Stromal cell of bone marrow (primary cell): ENCODE measurements at regions not wholly inside any gene's neighbourhood (a gene's known extent, or its start where the extent isn't known, plus 50 kb on each side); places are given as distances from the start of the nearest gene placed in this dataset.

Source experiments
- DNase-seq: peaks from one replicate; pipeline ENCODE4 v3.0.0-alpha.2; 2012; ENCODE audit warnings: low read depth

- DNase-seq = no peak
Measured at GRCh38 chr12:14153803-14154202, 172.4 kb upstream of the GRIN2B start.

- no peak for DNase-seq
Measured at GRCh38 chr12:14156606-14157005, 175.2 kb upstream of the GRIN2B start.

- no peak for DNase-seq
Measured at GRCh38 chr12:14157088-14157747, 175.8 kb upstream of the GRIN2B start.

- DNase-seq = no peak
Measured at GRCh38 chr12:14164266-14164665, 182.9 kb upstream of the GRIN2B start.

DNA sequence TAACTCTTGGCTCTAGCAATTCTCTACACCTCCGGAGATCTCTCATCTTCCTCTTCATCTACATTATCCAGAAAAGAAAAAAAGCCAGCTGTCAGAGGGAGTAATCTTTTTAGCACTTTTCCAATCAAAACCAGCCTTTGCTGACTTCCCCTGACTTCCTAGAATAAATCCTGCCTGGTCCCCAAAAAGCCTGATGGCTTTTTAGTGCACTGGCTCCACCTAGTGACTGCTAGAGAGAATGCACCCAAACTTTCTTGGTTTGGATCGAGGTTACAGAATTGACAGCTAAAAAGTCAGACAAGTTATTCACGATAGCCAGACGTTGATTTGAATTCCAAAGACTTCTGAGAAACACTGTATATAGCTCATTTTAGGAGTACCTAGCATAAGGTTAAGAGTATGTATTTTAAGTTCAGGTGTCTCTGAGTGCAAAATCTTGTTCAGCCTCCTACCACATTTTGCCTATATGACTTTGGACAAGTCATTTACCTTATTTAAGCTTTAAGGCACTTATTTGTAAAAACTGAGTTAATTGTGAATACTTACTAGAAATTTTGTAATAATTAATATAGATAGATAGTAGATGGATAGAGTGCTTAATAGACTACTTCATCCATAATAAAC lies 185.7 kb upstream of the GRIN2B start:
- peak; percentile 30 for DNase-seq

GRCh38 chr12:14169281-14169680 lies 187.9 kb upstream of the GRIN2B start:
- no peak for DNase-seq

DNA sequence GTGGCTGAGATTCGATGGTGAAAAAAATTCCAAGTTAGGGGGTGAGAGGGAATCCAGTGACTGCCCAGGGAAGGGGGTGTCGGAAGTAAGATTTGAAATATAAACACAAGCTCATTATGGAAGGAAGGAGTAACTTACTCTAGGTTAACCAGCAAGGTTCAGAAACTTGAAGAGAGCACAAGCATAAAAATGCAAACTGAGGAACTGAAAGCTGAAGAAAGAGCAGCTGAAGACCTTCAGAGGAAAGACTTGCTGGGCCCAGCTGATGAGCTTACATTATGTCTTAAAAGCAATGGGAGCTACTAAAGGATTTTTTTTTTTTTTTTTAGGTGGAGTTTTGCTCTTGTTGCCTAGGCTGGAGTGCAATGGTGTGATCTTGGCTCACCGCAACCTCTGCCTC lies 189.7 kb upstream of the GRIN2B start:
- DNase-seq = no peak

GRCh38 chr12:14175206-14175605 lies 190.3 kb upstream of the ATF7IP start:
- DNase-seq = no peak

DNA sequence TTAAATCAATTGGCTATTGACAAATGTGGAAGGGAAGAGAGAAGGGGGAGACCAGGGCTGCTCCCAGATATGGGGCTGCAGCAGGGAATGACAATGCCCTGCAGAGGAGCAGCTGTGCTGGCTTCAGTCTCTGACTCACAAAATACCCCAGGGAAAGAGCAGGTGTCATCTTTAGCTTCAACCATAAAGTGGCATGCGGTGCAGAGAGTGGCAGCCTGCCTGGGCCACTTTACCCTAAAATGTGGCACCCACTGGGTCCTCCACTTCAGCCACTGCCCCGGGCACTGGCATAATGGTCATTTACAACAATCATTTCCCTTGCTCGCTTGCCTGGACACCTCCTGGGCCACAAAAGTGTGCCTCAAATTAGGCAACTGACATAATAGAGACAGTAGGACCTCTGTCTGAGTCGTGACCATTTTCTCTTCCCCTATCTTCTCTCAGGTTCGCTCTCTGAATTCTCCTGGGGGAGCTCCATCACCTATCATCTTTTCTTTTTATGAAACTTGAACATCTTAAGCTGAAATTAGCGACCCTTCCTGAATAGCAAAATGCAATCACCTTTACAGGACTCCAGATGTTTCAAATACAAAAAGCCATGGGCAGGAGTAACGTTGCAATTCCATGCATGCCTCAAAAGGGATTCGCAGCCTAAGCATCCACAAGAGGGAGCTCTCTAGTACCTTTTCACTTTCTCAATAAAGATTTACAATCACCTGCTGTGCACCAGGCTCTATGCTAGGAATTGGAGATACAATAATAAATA lies 179.9 kb upstream of the ATF7IP start:
- DNase-seq = peak; percentile 8

GRCh38 chr12:14186193-14186502 lies 179.3 kb upstream of the ATF7IP start:
- DNase-seq = no peak

GRCh38 chr12:14187002-14187401 lies 178.5 kb upstream of the ATF7IP start:
- DNase-seq = no peak

DNA sequence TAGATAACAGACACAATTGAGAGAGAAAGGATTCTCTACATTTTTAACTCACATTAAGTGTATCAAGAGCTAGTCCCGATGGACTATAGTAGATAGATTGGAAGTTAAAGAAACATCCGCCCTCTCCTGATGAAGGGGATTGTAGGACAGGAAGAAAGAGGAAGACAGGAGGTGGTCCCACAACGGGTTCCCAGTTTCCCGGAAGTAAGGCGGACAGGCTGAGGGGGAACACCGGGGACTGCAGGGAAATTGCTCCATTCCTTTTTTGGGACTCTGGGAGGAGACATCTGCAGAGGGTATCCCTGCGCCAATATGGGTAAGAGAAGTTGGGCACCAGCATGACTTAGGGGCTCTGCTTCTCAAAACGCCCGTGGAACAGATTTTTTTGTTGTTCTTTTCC lies 177.5 kb upstream of the ATF7IP start:
- DNase-seq = no peak

DNA sequence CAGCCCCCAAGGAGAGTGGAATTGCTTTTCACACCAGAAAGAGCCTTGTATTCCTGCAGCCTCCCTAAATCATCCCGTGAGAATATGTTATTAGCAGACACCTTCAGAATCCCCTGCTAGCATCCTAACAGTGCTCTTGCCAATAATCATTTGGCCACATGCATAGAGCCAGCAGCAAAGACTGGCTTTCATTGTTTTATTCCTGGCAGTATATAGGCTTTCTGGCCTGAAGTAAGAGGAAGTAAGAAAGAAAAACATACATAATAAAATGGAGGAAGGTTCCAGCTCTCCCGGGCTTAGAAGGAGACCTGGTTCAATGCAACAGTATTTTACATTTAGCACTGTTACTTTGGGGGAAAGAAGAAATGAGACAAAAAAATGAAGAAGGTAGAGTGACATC lies 176.7 kb upstream of the ATF7IP start:
- no peak for DNase-seq

GRCh38 chr12:14190694-14191093 lies 174.8 kb upstream of the ATF7IP start:
- no peak for DNase-seq

- DNase-seq = no peak
Measured at GRCh38 chr12:14191612-14192011, 173.9 kb upstream of the ATF7IP start.

DNA sequence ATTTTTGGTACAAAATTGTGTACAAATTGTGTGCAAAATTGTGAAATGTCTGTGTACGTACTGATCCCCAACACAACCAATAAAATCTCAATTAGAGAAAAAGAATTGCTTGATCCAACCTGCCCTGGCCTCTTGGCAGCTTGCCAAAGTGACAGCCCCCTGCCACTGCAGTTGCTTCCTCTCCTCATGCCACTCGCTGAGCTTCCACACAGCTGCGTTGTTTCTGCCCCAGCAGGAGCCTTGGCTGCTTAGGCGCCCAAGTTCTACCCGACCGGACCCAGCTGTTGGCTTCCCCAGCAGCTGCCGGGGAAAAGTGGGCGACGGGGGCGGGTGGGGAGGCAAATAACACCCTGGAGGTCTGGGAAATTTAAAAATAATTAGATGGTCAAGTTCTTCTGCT lies 171.8 kb upstream of the ATF7IP start:
- DNase-seq = no peak

DNA sequence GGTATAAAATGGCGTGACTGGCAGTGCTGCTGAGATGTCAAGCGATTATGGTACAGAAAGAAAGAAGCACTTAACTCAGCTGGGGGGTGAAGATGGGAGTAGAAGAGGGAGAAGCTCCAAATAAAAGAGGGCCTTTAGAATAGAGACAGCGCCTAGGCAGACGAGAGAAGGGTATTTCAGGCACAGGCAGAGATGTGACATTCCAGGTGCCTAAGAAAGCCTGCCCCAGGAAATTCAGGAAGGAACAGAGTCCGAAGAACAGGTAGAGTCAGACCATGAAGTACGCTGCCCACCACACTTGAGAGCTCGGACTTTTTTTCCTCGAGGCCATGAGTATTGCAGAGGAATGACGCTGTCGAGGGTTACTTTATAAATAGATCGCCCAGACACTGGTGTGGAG lies 170.9 kb upstream of the ATF7IP start:
- DNase-seq = no peak

DNA sequence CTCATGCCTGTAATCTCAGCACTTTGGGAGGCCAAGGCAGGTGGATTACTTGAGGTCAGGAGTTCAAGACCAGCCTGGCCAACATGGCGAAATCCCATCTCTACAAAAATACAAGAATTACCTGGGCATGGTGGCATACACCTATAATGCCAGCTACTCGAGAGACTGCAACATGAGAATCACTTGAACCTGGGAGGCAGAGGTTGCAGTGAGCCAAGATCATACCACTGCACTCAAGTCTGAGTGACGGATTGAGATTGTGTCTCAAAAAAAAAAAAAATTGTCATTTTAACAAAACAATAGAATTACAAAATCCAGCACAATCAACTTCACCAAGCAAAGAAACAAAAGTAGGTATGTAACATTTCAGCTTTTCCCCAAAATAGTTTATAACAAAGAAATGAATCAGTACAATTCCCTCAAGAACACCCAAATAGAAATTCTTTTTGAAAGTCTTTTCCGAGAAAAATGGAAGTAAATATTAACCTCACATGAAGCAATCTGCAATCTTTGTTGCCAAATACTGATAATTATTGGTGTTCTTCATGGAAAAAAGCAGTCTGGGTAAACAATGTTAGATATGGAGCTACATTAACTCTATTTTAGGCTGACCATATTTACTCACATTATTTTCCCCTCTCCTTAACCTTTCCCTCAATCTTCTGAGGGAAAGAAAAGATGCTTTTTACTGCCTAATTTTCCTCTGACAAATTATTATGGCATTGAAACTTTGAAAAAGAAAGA lies 165.9 kb upstream of the ATF7IP start:
- DNase-seq = no peak

DNA sequence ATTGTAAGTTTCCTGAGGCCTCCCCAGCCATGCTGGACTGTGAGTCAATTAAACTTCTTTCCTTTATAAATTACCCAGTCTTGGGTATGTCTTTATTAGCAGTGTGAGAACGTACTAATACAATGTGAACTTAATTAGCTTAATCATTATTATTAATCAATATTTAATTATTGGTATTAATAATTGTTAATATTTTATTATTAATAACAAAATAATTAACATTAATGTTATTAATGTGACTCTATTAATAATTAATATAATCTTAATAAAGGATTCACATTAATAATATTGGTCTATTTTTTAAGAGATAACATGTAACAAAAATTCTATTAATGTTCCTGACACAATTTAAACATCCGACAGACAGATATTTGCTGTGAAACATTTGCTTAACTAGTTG lies 164.9 kb upstream of the ATF7IP start:
- DNase-seq = no peak

GRCh38 chr12:14201291-14201690 lies 164.2 kb upstream of the ATF7IP start:
- DNase-seq = no peak

- no peak for DNase-seq
Measured at GRCh38 chr12:14207905-14208551, 157.5 kb upstream of the ATF7IP start.

DNA sequence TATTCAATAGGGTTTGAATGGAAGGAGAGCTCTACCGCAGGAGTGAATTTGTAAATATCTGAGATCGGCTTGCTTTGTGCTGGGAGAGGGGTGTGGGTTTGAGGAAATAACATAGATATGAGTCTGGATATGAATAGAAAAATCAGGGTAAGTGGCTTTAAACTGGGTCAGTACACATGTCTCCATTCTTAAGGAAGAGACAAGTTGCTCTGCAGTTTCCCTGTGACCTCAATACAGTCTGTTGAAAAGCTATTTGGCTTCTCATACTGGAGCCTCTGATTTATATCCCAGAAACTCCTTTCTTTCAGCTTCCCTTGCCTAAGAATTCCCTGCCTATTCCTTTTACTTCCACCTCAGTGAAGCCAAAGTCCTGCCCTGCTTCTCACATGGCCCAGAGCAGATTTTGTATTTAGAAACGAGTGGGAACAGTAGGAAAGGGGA lies 153.5 kb upstream of the ATF7IP start:
- DNase-seq = no peak
